K562 (cell line): ENCODE measurements at regions not wholly inside any gene's neighbourhood (a gene's known extent, or its start where the extent isn't known, plus 50 kb on each side); places are given as distances from the start of the nearest gene placed in this dataset.

ENCODE experiments used
- ATAC-seq: fragments of 200-7000 bp; cut with Tn5 transposase; 3 replicates; pipeline ENCODE4 v1.9.1; 2020; ENCODE audit warnings: moderate library complexity
- BruUV-seq: library from RNA; stranded (reverse); fragments of 400-500 nt; replicated peaks from 2 replicates; lab custom pipeline; 2021; lab: Mats Ljungman, UMichigan
- CTCF ChIA-PET: fragments of 300-600 bp; formaldehyde crosslinking; extraction: SDS; loops from one replicate; lab custom pipeline; 2021; ENCODE audit warnings: low intra/inter-chr PET ratio; lab: Yijun Ruan, JAX
- POLR2A ChIA-PET: fragments of 300-600, 350-650 bp; sonication (Branson Sonifier 250); formaldehyde crosslinking; extraction: SDS; loops from one replicate; lab custom pipeline; 2021; ENCODE audit warnings: antibody characterized with exemption, inconsistent platforms; lab: Yijun Ruan, JAX
- DNase-seq, 4 experiments: peaks; one replicate each; pipeline versions ENCODE4 v3.0.0 to v3.0.0-alpha.2; 2011 to 2018; ENCODE audit warnings: low spot score in 3 of 4, mixed read lengths in 3 of 4; ENCODE audit errors: extremely low read depth in 1 of 4
- FAIRE-seq: peaks from 2 replicates; lab custom pipeline; 2011; peaks lifted over from hg19 to GRCh38; lab: Jason Lieb, UNC
- H2AFZ ChIP-seq: 2 replicates; pipeline ENCODE4 v1.6.0; 2011; ENCODE audit warnings: low read depth, low read length, control low read depth, inconsistent platforms
- H3K27ac ChIP-seq: fragments of 200-600 bp; 3 replicates; pipeline ENCODE4 v1.8.0; 2011; ENCODE audit warnings: low read depth, mild to moderate bottlenecking, control low read depth, inconsistent platforms, low read length, moderate library complexity, mixed read lengths; ENCODE audit errors: extremely low read depth
- H3K27me3 ChIP-seq, 2 experiments: fragments of 300-600 bp in 1 of 2; 2 replicates in 1 of 2; 3 replicates in 1 of 2; pipeline versions ENCODE4 v1.6.0 to v1.8.0; 2011; ENCODE audit warnings: inconsistent platforms in 2 of 2, low read length in 2 of 2, mild to moderate bottlenecking in 1 of 2, mixed read lengths in 1 of 2, moderate library complexity in 1 of 2; ENCODE audit not compliant: control insufficient read depth in 2 of 2, insufficient read depth in 2 of 2
- H3K36me3 ChIP-seq: fragments of 300-600 bp; 3 replicates; pipeline ENCODE4 v1.8.0; 2011; ENCODE audit warnings: mild to moderate bottlenecking, low read length, inconsistent platforms; ENCODE audit not compliant: control insufficient read depth, insufficient read depth
- H3K4me1 ChIP-seq, 2 experiments: fragments of 200-600 bp in 1 of 2; replicated peaks in 1 of 2; 2 replicates in 1 of 2; 3 replicates in 1 of 2; pipeline versions ENCODE4 v1.5.1 to v1.8.0; 2011; ENCODE audit warnings: inconsistent platforms in 2 of 2, low read length in 2 of 2, mild to moderate bottlenecking in 1 of 2, mixed read lengths in 1 of 2, moderate library complexity in 1 of 2; ENCODE audit not compliant: control insufficient read depth in 2 of 2, insufficient read depth in 2 of 2
- H3K4me2 ChIP-seq: 2 replicates; pipeline ENCODE4 v1.6.1; 2011; ENCODE audit warnings: low read length, control low read depth, inconsistent platforms, mixed read lengths; ENCODE audit not compliant: insufficient read depth
- H3K4me3 ChIP-seq: fragments of 200-600 bp; sonication (generic), shearing (Covaris generic); 2 replicates; pipeline ENCODE4 v1.5.1; 2016; ENCODE audit warnings: control low read depth, inconsistent platforms
- H3K79me2 ChIP-seq: fragments of 200-600 bp; 3 replicates; pipeline ENCODE4 v1.8.0; 2011; ENCODE audit warnings: low read length, inconsistent platforms; ENCODE audit not compliant: control insufficient read depth, insufficient read depth
- H3K9ac ChIP-seq, 2 experiments: 2 replicates each; pipeline versions ENCODE4 v1.6.0 to v1.6.1; 2011; ENCODE audit warnings: low read depth in 2 of 2, low read length in 2 of 2, control low read depth in 1 of 2, inconsistent platforms in 1 of 2, mild to moderate bottlenecking in 1 of 2, mixed read lengths in 1 of 2; ENCODE audit not compliant: insufficient read depth in 1 of 2
- H3K9me1 ChIP-seq: one replicate; pipeline ENCODE4 v1.6.0; 2011; ENCODE audit warnings: inconsistent platforms, mild to moderate bottlenecking, low read length, moderate library complexity; ENCODE audit not compliant: control insufficient read depth, insufficient read depth
- H3K9me3 ChIP-seq: replicated peaks from 2 replicates; pipeline ENCODE4 v1.5.1; 2011; ENCODE audit warnings: low read depth, low read length, inconsistent platforms; ENCODE audit not compliant: control insufficient read depth, insufficient read depth
- H4K20me1 ChIP-seq: replicated peaks from 2 replicates; pipeline ENCODE4 v1.6.1; 2011; ENCODE audit warnings: low read length, inconsistent platforms, mixed read lengths; ENCODE audit not compliant: control insufficient read depth, insufficient read depth
- ATF7 ChIP-seq: fragments of 450-650 bp; IDR thresholded peaks from 2 replicates; pipeline ENCODE4 v1.7.1; 2014; ENCODE audit warnings: mild to moderate bottlenecking, moderate library complexity
- ELF1 ChIP-seq: fragments of 200-800 bp; sonication (Bioruptor generic); IDR thresholded peaks from 2 replicates; pipeline ENCODE4 v1.6.1; 2016; ENCODE audit warnings: missing genetic modification characterization, missing compliant biosample characterization
- FOXM1 ChIP-seq, 2 experiments: fragments of 450-650 bp in 1 of 2; sonication (generic) in 1 of 2; formaldehyde crosslinking in 1 of 2; IDR thresholded peaks; 2 replicates each; pipeline versions ENCODE4 v1.6.1 to v1.9.0; 2017 to 2022; ENCODE audit warnings: low read depth in 2 of 2, mild to moderate bottlenecking in 2 of 2, missing genetic modification reagents in 1 of 2, moderate library complexity in 1 of 2
- KAT7 ChIP-seq: sonication (generic); formaldehyde crosslinking; IDR thresholded peaks from 2 replicates; pipeline ENCODE4 v1.8.0; 2022; ENCODE audit warnings: missing genetic modification reagents, mild to moderate bottlenecking, borderline replicate concordance
- NFATC3 ChIP-seq: fragments of 450-650 bp; IDR thresholded peaks from 2 replicates; pipeline ENCODE4 v1.6.1; 2017; ENCODE audit warnings: mild to moderate bottlenecking
- PHTF2 ChIP-seq: fragments of 250-450 bp; sonication (Bioruptor Pico); IDR thresholded peaks from 2 replicates; pipeline ENCODE4 v1.5.0; 2021; ENCODE audit warnings: mild to moderate bottlenecking
- SLC30A9 ChIP-seq: fragments of 250-450 bp; sonication (Bioruptor Pico); IDR thresholded peaks from 2 replicates; pipeline ENCODE4 v1.8.0; 2022; ENCODE audit warnings: mild to moderate bottlenecking, moderate library complexity
- SP2 ChIP-seq: IDR thresholded peaks from 2 replicates; pipeline ENCODE4 v1.6.1; 2011; ENCODE audit warnings: mild to moderate bottlenecking, low read depth, low read length, moderate library complexity; ENCODE audit not compliant: poor library complexity, severe bottlenecking; ENCODE audit errors: extremely low read depth
- SRSF1 ChIP-seq: fragments of 200-400 bp; formaldehyde crosslinking; IDR thresholded peaks from 2 replicates; pipeline ENCODE4 v1.6.1; 2017; ENCODE audit warnings: mild to moderate bottlenecking, low read depth, low read length, moderate library complexity
- SRSF9 ChIP-seq: fragments of 200-400 bp; formaldehyde crosslinking; IDR thresholded peaks from 2 replicates; pipeline ENCODE4 v1.6.1; 2017; ENCODE audit warnings: low read depth, low read length, borderline replicate concordance
- STAT5B ChIP-seq: fragments of 250-450 bp; sonication (Bioruptor Pico); IDR thresholded peaks from 2 replicates; pipeline ENCODE4 v1.8.0; 2021; ENCODE audit warnings: mild to moderate bottlenecking, inconsistent platforms
- ZEB2 ChIP-seq: fragments of 450-650 bp; IDR thresholded peaks from 2 replicates; pipeline ENCODE4 v1.6.1; 2016
- ZKSCAN3 ChIP-seq: fragments of 250-450 bp; sonication (Bioruptor Pico); IDR thresholded peaks from 2 replicates; pipeline ENCODE4 v1.4.0; 2020
- ZNF12 ChIP-seq: sonication (generic); formaldehyde crosslinking; IDR thresholded peaks from 2 replicates; pipeline ENCODE4 v1.4.0; 2020; ENCODE audit warnings: mild to moderate bottlenecking, missing genetic modification reagents
- ZNF124 ChIP-seq: sonication (generic); formaldehyde crosslinking; IDR thresholded peaks from 2 replicates; pipeline ENCODE4 v1.8.1; 2022; ENCODE audit warnings: missing genetic modification reagents
- ZNF134 ChIP-seq: fragments of 250-450 bp; sonication (Bioruptor Pico); conservative IDR thresholded peaks from 2 replicates; pipeline ENCODE4 v1.4.0; 2020
- ZNF184 ChIP-seq: sonication (generic); formaldehyde crosslinking; IDR thresholded peaks from 2 replicates; pipeline ENCODE4 v1.5.0; 2020; ENCODE audit warnings: missing genetic modification reagents
- WGBS: fragments of 100-300 bp; shearing (Covaris generic); methylation state at CpG from one replicate; pipeline ENCODE4 v1.1.6; 2016; ENCODE audit warnings: low coverage, mixed read lengths; ENCODE audit not compliant: insufficient coverage; ENCODE audit errors: missing lambda C conversion rate; 5-methylcytosine and 5-hydroxymethylcytosine counted together
- in situ Hi-C: fragments of 300-500 bp; cut with MboI; formaldehyde crosslinking; loops from 4 replicates; pipeline ENCODE4 v1.15.0; 2018; ENCODE audit warnings: inconsistent platforms, mixed read lengths
- intact Hi-C: fragments of 100-400 bp; cut with micrococcal nuclease; formaldehyde crosslinking; loops from 2 replicates; pipeline ENCODE4 v1.14.2; 2022
- TF ChIP-seq, protein P1 (sequence below): sonication (generic); formaldehyde crosslinking; IDR thresholded peaks from 2 replicates; pipeline ENCODE4 v1.5.0; 2020; ENCODE audit warnings: missing genetic modification reagents
- TF ChIP-seq, protein P2 (sequence below): sonication (generic); formaldehyde crosslinking; IDR thresholded peaks from 2 replicates; pipeline ENCODE4 v1.8.1; 2022; ENCODE audit warnings: missing genetic modification reagents

DNA sequence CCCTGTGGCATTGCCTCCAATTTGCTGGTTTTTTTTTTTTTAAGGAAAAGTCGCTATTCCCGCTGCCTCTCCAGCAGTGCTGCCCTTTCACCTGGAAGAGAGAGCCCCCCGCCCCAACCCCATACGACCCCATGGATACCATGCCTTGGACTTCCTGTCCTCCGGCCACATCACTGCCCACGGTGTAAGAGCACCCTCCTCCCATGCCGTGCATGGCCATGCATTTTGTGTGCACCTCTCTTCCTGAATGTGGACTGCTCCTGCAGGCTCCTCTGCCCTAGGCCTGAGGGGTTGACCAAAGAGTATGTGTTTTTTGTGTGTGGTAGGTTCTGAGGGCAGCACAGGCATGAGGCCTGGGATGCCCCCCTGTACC is 65.6 kb upstream of the SPON1 start:
- H3K27ac ChIP-seq, result no peak overlapping the region
- no peaks in the 10 kb centered on the region for H3K27me3 ChIP-seq
- no peaks in the 10 kb centered on the region for H3K9me3 ChIP-seq
- H4K20me1 ChIP-seq, result no peaks in the 10 kb centered on the region
- BruUV-seq, result no TSS peak
- ATAC-seq (no peak), DNase-seq (no peak), FAIRE-seq (no peak)
- 29% methylated on average over 7 of the region's 7 CpGs for WGBS
- H2AFZ ChIP-seq, result no peak overlapping the region
- POLR2A ChIA-PET, result no interaction called here
- in situ Hi-C loops, result no loop called here
- no peak overlapping the region for H3K4me2 ChIP-seq
- no peaks in the 10 kb centered on the region for H3K36me3 ChIP-seq
- no peaks in the 10 kb centered on the region for H3K79me2 ChIP-seq
- H3K4me1 ChIP-seq, result no peaks in the 10 kb centered on the region; a peak in 2 of 5 replicates
- H3K9ac ChIP-seq, result no peak overlapping the region
- CTCF ChIA-PET, result no interaction called here
- TF ChIP-seq ZNF184 (CRISPR knock-in tag) (no peak), ZNF12 (no peak), SLC30A9 (CRISPR knock-in tag) (no peak), ZEB2 (no peak), SRSF9 (no peak), KAT7 (CRISPR knock-in tag) (no peak), SP2 (no peak), SRSF1 (no peak), NFATC3 (no peak), ATF7 (no peak), ZKSCAN3 (CRISPR knock-in tag) (no peak), STAT5B (CRISPR knock-in tag) (no peak), PHTF2 (no peak), ELF1 (tag) (no peak), ZNF134 (CRISPR knock-in tag) (no peak), ZNF124 (CRISPR knock-in tag) (no peak), FOXM1 (IDR thresholded peaks at IDR 0.05; ENCODE audit: low read depth) (no peak), FOXM1 (CRISPR knock-in tag; IDR thresholded peaks at IDR 0.05; ENCODE audit: low read depth) (no peak)
- TF ChIP-seq, protein P1, sequence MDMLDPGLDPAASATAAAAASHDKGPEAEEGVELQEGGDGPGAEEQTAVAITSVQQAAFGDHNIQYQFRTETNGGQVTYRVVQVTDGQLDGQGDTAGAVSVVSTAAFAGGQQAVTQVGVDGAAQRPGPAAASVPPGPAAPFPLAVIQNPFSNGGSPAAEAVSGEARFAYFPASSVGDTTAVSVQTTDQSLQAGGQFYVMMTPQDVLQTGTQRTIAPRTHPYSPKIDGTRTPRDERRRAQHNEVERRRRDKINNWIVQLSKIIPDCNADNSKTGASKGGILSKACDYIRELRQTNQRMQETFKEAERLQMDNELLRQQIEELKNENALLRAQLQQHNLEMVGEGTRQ (CRISPR knock-in tag), result no peak
- TF ChIP-seq, protein P2, sequence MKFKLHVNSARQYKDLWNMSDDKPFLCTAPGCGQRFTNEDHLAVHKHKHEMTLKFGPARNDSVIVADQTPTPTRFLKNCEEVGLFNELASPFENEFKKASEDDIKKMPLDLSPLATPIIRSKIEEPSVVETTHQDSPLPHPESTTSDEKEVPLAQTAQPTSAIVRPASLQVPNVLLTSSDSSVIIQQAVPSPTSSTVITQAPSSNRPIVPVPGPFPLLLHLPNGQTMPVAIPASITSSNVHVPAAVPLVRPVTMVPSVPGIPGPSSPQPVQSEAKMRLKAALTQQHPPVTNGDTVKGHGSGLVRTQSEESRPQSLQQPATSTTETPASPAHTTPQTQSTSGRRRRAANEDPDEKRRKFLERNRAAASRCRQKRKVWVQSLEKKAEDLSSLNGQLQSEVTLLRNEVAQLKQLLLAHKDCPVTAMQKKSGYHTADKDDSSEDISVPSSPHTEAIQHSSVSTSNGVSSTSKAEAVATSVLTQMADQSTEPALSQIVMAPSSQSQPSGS, result no peak
- no peaks in the 10 kb centered on the region for H3K9me1 ChIP-seq
- H3K4me3 ChIP-seq, result no peak overlapping the region
- intact Hi-C loops, result no loop called here
